PFSK-1 (cell line): ENCODE measurements at regions not wholly inside any gene's neighbourhood (a gene's known extent, or its start where the extent isn't known, plus 50 kb on each side); places are given as distances from the start of the nearest gene placed in this dataset.

Source experiments
- POLR2AphosphoS5 ChIP-seq: IDR thresholded peaks from 2 replicates; pipeline ENCODE4 v1.6.1; 2012; ENCODE audit warnings: low read depth, mild to moderate bottlenecking, control low read depth, low read length, moderate library complexity
- SIN3A ChIP-seq: IDR thresholded peaks from 2 replicates; pipeline ENCODE4 v1.6.1; 2012; ENCODE audit warnings: mild to moderate bottlenecking, low read length, moderate library complexity, borderline replicate concordance; ENCODE audit not compliant: insufficient read depth
- TAF1 ChIP-seq: IDR thresholded peaks from 2 replicates; pipeline ENCODE4 v1.6.1; 2012; ENCODE audit warnings: low read length, control low read depth, borderline replicate concordance; ENCODE audit not compliant: insufficient read depth

GRCh38 chr13:110779022-110779421, 65.5 kb downstream of the ING1 start:
- TF ChIP-seq TAF1 = no peak
- TF ChIP-seq POLR2AphosphoS5 = no peak
- TF ChIP-seq SIN3A = no peak
